Kidney epithelial cell (primary cell): ENCODE measurements at regions not wholly inside any gene's neighbourhood (a gene's known extent, or its start where the extent isn't known, plus 50 kb on each side); places are given as distances from the start of the nearest gene placed in this dataset.
A peak's percentile ranks its signal among the peaks of the same experiment; 100 is the strongest.

ENCODE experiments used
- DNase-seq: peaks from one replicate; pipeline ENCODE4 v3.0.0-alpha.2; 2010; ENCODE audit warnings: low read depth
- H3K27me3 ChIP-seq: 2 replicates; pipeline ENCODE4 v1.6.0; 2011; ENCODE audit warnings: low read length; ENCODE audit not compliant: control insufficient read depth, insufficient read depth
- H3K36me3 ChIP-seq: 2 replicates; pipeline ENCODE4 v1.5.1; 2011; ENCODE audit warnings: low read length; ENCODE audit not compliant: control insufficient read depth, insufficient read depth
- H3K4me3 ChIP-seq: 2 replicates; pipeline ENCODE4 v1.5.1; 2011; ENCODE audit warnings: low read depth, mild to moderate bottlenecking, control low read depth, low read length
- TF ChIP-seq, protein P1 (sequence below): IDR thresholded peaks from 2 replicates; pipeline ENCODE4 v1.5.1; 2011; ENCODE audit warnings: mild to moderate bottlenecking, moderate library complexity, low read length, control low read depth, inconsistent platforms; ENCODE audit not compliant: insufficient read depth, poor library complexity, severe bottlenecking

DNA sequence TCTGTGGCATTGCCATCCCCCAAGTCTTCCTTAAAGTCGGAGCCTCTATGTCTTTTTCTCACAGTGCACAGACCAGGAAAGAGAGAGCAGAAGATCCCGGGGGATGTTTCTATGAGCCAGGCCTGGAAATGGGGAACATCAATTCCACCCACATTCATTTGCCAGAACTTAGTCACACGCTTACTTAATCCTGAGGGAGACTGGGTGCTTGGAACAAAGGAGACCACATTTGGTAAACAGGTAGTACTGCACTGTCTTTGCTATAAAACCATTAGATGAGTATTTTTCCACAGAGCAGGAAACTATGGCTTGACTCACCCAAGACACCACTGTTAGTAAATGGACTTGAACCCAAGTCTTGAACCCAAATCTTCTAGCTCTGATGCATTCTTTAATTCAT, 60.7 kb upstream of the CTTNBP2NL start:
- TF ChIP-seq, protein P1, sequence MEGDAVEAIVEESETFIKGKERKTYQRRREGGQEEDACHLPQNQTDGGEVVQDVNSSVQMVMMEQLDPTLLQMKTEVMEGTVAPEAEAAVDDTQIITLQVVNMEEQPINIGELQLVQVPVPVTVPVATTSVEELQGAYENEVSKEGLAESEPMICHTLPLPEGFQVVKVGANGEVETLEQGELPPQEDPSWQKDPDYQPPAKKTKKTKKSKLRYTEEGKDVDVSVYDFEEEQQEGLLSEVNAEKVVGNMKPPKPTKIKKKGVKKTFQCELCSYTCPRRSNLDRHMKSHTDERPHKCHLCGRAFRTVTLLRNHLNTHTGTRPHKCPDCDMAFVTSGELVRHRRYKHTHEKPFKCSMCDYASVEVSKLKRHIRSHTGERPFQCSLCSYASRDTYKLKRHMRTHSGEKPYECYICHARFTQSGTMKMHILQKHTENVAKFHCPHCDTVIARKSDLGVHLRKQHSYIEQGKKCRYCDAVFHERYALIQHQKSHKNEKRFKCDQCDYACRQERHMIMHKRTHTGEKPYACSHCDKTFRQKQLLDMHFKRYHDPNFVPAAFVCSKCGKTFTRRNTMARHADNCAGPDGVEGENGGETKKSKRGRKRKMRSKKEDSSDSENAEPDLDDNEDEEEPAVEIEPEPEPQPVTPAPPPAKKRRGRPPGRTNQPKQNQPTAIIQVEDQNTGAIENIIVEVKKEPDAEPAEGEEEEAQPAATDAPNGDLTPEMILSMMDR: no peak
- H3K4me3 ChIP-seq: no peak overlapping the region
- no peak for DNase-seq
- H3K36me3 ChIP-seq: no peaks in the 10 kb centered on the region
- peaks cover 4% of the 10 kb centered on the region for H3K27me3 ChIP-seq

- H3K4me3 ChIP-seq: no peak overlapping the region
- no peak for DNase-seq
- H3K27me3 ChIP-seq: peaks cover 4% of the 10 kb centered on the region
- no peaks in the 10 kb centered on the region for H3K36me3 ChIP-seq
- TF ChIP-seq, protein P1: peak; percentile 45
These were observed 58.9 kb upstream of the CTTNBP2NL start for GRCh38 chr1:112337028-112337531.

DNA sequence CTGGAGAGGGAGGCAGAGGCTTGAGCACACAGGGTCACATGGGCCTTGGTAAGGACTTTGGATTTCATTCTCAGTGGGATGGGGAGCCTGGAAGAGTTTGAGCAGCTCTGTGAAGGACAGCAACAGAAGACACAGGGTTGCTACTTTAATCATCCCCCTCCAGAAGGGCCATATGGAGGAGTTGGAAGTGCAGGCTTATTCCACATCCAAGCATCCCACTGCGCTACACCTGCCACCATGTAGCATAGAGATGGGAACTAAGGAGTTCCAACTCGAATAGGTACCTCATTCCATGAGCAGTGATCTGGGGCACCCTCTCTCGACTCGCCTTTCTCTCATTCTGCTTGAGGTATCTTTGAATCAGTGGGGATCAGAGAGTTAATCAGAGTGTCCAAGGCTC, 54.0 kb upstream of the CTTNBP2NL start:
- Histone ChIP-seq H3K27me3 (peaks cover 1% of the 10 kb centered on the region), H3K36me3 (no peaks in the 10 kb centered on the region), H3K4me3 (no peak overlapping the region)
- DNase-seq: no peak
- TF ChIP-seq, protein P1: no peak

GRCh38 chr1:112342558-112342957, 53.5 kb upstream of the CTTNBP2NL start:
- H3K36me3 ChIP-seq: no peaks in the 10 kb centered on the region

GRCh38 chr1:112344754-112345423, 51.1 kb upstream of the CTTNBP2NL start:
- DNase-seq: no peak
- TF ChIP-seq, protein P1: no peak
- H3K36me3 ChIP-seq: no peaks in the 10 kb centered on the region
- H3K27me3 ChIP-seq: no peaks in the 10 kb centered on the region
- no peak overlapping the region for H3K4me3 ChIP-seq

More at GRCh38 chr1:112342558-112342957, 53.5 kb upstream of the CTTNBP2NL start:
- no peak for DNase-seq
- no peak overlapping the region for H3K4me3 ChIP-seq
- no peaks in the 10 kb centered on the region for H3K27me3 ChIP-seq
- TF ChIP-seq, protein P1: no peak
